HCT116 (cell line): ENCODE measurements at regions not wholly inside any gene's neighbourhood (a gene's known extent, or its start where the extent isn't known, plus 50 kb on each side); places are given as distances from the start of the nearest gene placed in this dataset.

Source experiments
- ATAC-seq: fragments of 200-7000 bp; cut with Tn5 transposase; 2 replicates; pipeline ENCODE4 v1.9.1; 2020; ENCODE audit warnings: mild to moderate bottlenecking, moderate library complexity
- BruUV-seq: library from RNA; stranded (reverse); fragments of 400-500 nt; replicated peaks from 2 replicates; lab custom pipeline; 2021; lab: Mats Ljungman, UMichigan
- CTCF ChIA-PET: fragments of 300-600 bp; sonication (Branson Sonifier 250); formaldehyde crosslinking; loops from one replicate; lab custom pipeline; 2021; ENCODE audit warnings: antibody characterized with exemption; lab: Charles Lee
- POLR2A ChIA-PET: fragments of 300-600, 350-600 bp; sonication (Branson Sonifier 250); formaldehyde crosslinking; loops from one replicate; lab custom pipeline; 2021; ENCODE audit warnings: antibody characterized with exemption; lab: Charles Lee
- RAD21 ChIA-PET, 2 experiments: fragments of 300-600 bp; sonication (Branson Sonifier 250); formaldehyde crosslinking; loops; one replicate each; lab custom pipeline; 2023; ENCODE audit warnings: low total read pairs in 2 of 2; ENCODE audit not compliant: uncharacterized antibody in 2 of 2, unreplicated experiment in 2 of 2, low non-redundant PET in 1 of 2; lab: Charles Lee
- DNase-seq: peaks from one replicate; pipeline ENCODE4 v3.0.0-alpha.2; 2010; ENCODE audit warnings: low read depth, low spot score
- H2AFZ ChIP-seq: fragments of 200-600 bp; shearing (Covaris generic), sonication (generic); 2 replicates; pipeline ENCODE4 v1.6.1; 2017; ENCODE audit warnings: low read depth, mixed run types, mixed read lengths, antibody characterized with exemption, low read length; ENCODE audit not compliant: poor library complexity, severe bottlenecking
- H3K27ac ChIP-seq: 2 replicates; pipeline ENCODE4 v1.5.1; 2012; ENCODE audit warnings: low read depth, low read length
- H3K27me3 ChIP-seq: fragments of 200-600 bp; sonication (generic); 2 replicates; pipeline ENCODE4 v1.6.1; 2016; ENCODE audit warnings: mixed run types, low read length, mixed read lengths; ENCODE audit not compliant: insufficient read depth
- H3K36me3 ChIP-seq, 2 experiments: fragments of 200-500 bp in 1 of 2; fragments of 200-600 bp in 1 of 2; sonication (Bioruptor generic) in 1 of 2; sonication (generic) in 1 of 2; 2 replicates each; pipeline versions ENCODE4 v1.5.1 to v1.6.1; 2014 to 2016; ENCODE audit warnings: low read length in 2 of 2, inconsistent platforms in 1 of 2, mixed read lengths in 1 of 2, mixed run types in 1 of 2; ENCODE audit not compliant: insufficient read depth in 2 of 2, control insufficient read depth in 1 of 2
- H3K4me1 ChIP-seq, 2 experiments: fragments of 200-600 bp in 1 of 2; sonication (generic) in 1 of 2; 2 replicates each; pipeline versions ENCODE4 v1.5.1 to v1.6.1; 2012 to 2017; ENCODE audit warnings: low read length in 2 of 2, inconsistent platforms in 1 of 2, mild to moderate bottlenecking in 1 of 2, mixed read lengths in 1 of 2, mixed run types in 1 of 2, moderate library complexity in 1 of 2; ENCODE audit not compliant: insufficient read depth in 2 of 2, control insufficient read depth in 1 of 2
- H3K4me2 ChIP-seq: fragments of 200-600 bp; sonication (generic); 2 replicates; pipeline ENCODE4 v1.6.1; 2017; ENCODE audit warnings: mixed run types, low read length, mixed read lengths
- H3K4me3 ChIP-seq, 2 experiments: fragments of 200-600 bp in 1 of 2; sonication (generic) in 1 of 2; replicated peaks in 1 of 2; 2 replicates each; pipeline ENCODE4 v1.5.1; 2011 to 2016; ENCODE audit warnings: low read length in 2 of 2, control low read depth in 1 of 2, low read depth in 1 of 2, mild to moderate bottlenecking in 1 of 2, mixed read lengths in 1 of 2, mixed run types in 1 of 2
- H3K79me2 ChIP-seq: fragments of 200-600 bp; sonication (generic); 2 replicates; pipeline ENCODE4 v1.6.1; 2017; ENCODE audit warnings: mild to moderate bottlenecking, mixed run types, low read length, moderate library complexity, mixed read lengths; ENCODE audit not compliant: insufficient read depth
- H3K9ac ChIP-seq: fragments of 200-600 bp; sonication (generic); 2 replicates; pipeline ENCODE4 v1.6.1; 2016; ENCODE audit warnings: low read length, mixed read lengths
- H3K9me2 ChIP-seq: fragments of 200-600 bp; sonication (generic), shearing (Covaris generic); 2 replicates; pipeline ENCODE4 v1.6.1; 2017; ENCODE audit warnings: mixed run types, mild to moderate bottlenecking, moderate library complexity; ENCODE audit not compliant: insufficient read depth
- H3K9me3 ChIP-seq, 2 experiments: fragments of 200-500 bp in 1 of 2; fragments of 200-600 bp in 1 of 2; sonication (Bioruptor generic) in 1 of 2; sonication (generic) in 1 of 2; 2 replicates each; pipeline ENCODE4 v1.6.1; 2014 to 2017; ENCODE audit warnings: low read length in 2 of 2, mixed read lengths in 2 of 2, inconsistent platforms in 1 of 2, low read depth in 1 of 2, mild to moderate bottlenecking in 1 of 2, mixed run types in 1 of 2, moderate library complexity in 1 of 2; ENCODE audit not compliant: control insufficient read depth in 1 of 2, insufficient read depth in 1 of 2
- H4K20me1 ChIP-seq: fragments of 200-600 bp; sonication (generic), shearing (Covaris generic); 2 replicates; pipeline ENCODE4 v1.6.1; 2017; ENCODE audit warnings: mixed run types, mild to moderate bottlenecking, moderate library complexity; ENCODE audit not compliant: insufficient read depth
- CBX3 ChIP-seq: IDR thresholded peaks from 2 replicates; pipeline ENCODE4 v1.6.1; 2012; ENCODE audit warnings: low read depth
- ELF1 ChIP-seq: IDR thresholded peaks from 2 replicates; pipeline ENCODE4 v1.6.1; 2012; ENCODE audit warnings: low read depth, borderline replicate concordance
- EZH2 ChIP-seq: fragments of 200-600 bp; sonication (generic); IDR thresholded peaks from 2 replicates; pipeline ENCODE4 v1.6.1; 2017; ENCODE audit warnings: antibody characterized with exemption, mixed run types
- EZH2phosphoT487 ChIP-seq: fragments of 200-600 bp; IDR thresholded peaks from 2 replicates; pipeline ENCODE4 v1.6.1; 2018; ENCODE audit warnings: antibody characterized with exemption, borderline replicate concordance
- POLR2A ChIP-seq: IDR thresholded peaks from 2 replicates; pipeline ENCODE4 v1.7.0; 2011; ENCODE audit warnings: borderline replicate concordance; ENCODE audit not compliant: insufficient read depth, insufficient read length; ENCODE audit errors: extremely low read depth
- RAD21 ChIP-seq: IDR thresholded peaks from 2 replicates; pipeline ENCODE4 v1.6.1; 2012; ENCODE audit warnings: low read depth, mild to moderate bottlenecking
- SP1 ChIP-seq: IDR thresholded peaks from 2 replicates; pipeline ENCODE4 v1.6.1; 2012; ENCODE audit warnings: low read depth
- YY1 ChIP-seq: IDR thresholded peaks from 2 replicates; pipeline ENCODE4 v1.6.1; 2011; ENCODE audit warnings: low read length, low read depth, moderate library complexity, mild to moderate bottlenecking; ENCODE audit not compliant: insufficient replicate concordance; ENCODE audit errors: extremely low read depth
- intact Hi-C: fragments of 100-400 bp; cut with micrococcal nuclease; formaldehyde crosslinking; loops from 2 replicates; pipeline ENCODE4 v1.10.0; 2022
- TF ChIP-seq, protein P1 (sequence below): IDR thresholded peaks from 2 replicates; pipeline ENCODE4 v1.6.1; 2012; ENCODE audit warnings: low read depth

DNA sequence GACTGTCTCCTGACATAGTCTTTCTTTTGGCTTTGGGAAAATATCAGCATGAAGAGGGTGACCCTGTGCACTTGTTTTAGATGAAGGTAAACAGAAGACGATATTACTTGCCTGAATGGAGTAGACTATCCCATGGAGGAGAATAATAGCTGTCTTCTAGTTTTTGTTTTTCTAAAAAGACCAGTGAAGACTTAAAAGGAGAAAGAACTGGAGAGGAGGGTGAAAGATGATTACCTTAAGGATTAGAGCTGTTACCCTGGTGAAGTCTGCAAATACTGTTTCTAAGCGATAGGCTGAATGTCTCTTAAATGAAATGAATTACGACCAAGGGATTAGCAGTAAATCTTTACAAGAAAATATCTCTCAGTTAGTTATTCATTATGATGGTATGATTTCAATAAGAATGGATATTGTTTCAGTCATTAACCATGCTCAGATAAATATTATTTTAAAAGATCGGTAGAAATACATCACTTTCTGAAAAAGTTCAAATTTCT, 255.6 kb upstream of the FERD3L start (continued):
- TF ChIP-seq, protein P1, sequence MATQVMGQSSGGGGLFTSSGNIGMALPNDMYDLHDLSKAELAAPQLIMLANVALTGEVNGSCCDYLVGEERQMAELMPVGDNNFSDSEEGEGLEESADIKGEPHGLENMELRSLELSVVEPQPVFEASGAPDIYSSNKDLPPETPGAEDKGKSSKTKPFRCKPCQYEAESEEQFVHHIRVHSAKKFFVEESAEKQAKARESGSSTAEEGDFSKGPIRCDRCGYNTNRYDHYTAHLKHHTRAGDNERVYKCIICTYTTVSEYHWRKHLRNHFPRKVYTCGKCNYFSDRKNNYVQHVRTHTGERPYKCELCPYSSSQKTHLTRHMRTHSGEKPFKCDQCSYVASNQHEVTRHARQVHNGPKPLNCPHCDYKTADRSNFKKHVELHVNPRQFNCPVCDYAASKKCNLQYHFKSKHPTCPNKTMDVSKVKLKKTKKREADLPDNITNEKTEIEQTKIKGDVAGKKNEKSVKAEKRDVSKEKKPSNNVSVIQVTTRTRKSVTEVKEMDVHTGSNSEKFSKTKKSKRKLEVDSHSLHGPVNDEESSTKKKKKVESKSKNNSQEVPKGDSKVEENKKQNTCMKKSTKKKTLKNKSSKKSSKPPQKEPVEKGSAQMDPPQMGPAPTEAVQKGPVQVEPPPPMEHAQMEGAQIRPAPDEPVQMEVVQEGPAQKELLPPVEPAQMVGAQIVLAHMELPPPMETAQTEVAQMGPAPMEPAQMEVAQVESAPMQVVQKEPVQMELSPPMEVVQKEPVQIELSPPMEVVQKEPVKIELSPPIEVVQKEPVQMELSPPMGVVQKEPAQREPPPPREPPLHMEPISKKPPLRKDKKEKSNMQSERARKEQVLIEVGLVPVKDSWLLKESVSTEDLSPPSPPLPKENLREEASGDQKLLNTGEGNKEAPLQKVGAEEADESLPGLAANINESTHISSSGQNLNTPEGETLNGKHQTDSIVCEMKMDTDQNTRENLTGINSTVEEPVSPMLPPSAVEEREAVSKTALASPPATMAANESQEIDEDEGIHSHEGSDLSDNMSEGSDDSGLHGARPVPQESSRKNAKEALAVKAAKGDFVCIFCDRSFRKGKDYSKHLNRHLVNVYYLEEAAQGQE: no peak
- TF ChIP-seq, all 23 proteins: peak for 0

DNA sequence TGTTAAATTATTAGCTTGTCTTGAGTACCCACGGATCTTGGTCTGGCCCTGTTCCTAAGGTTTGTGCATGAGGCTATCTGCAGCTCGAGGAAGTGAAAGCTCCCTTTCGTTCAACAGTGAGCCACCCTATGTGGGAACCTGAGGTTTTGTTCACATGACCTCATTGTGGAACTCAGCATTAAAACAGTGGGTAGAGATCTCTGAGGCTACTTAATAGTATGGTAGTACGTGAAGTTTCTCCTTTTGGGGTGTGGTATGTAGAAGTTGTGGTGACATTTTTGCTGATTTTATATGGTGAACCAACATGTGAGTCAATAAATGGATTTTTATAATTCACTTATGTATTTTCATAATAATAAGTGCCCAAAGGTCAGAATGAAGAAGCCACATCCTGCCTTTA, 252.7 kb upstream of the FERD3L start:
- H3K4me3 ChIP-seq: no peak overlapping the region
- no peak overlapping the region for H3K9ac ChIP-seq
- H3K79me2 ChIP-seq: no peaks in the 10 kb centered on the region
- H3K4me1 ChIP-seq: peaks cover 0 to 3% of the 10 kb centered on the region in 2 experiments; a peak in 1 of 4 replicates
- H3K27ac ChIP-seq: no peak overlapping the region
- TF ChIP-seq POLR2A (no peak), EZH2 (no peak), CBX3 (no peak), RAD21 (no peak), YY1 (no peak), SP1 (no peak), EZH2phosphoT487 (no peak), ELF1 (no peak)
- ChIA-PET CTCF (no interaction called here), RAD21 (no interaction called here), POLR2A (no interaction called here)
- H3K36me3 ChIP-seq: no peaks in the 10 kb centered on the region
- ATAC-seq: no peak
- no TSS peak for BruUV-seq
- no peaks in the 10 kb centered on the region for H3K9me3 ChIP-seq
- no peak overlapping the region for H3K4me2 ChIP-seq
- intact Hi-C loops: no loop called here
- no peaks in the 10 kb centered on the region for H3K27me3 ChIP-seq
- no peaks in the 10 kb centered on the region for H3K9me2 ChIP-seq
- H2AFZ ChIP-seq: no peak overlapping the region
- H4K20me1 ChIP-seq: no peaks in the 10 kb centered on the region
- DNase-seq: no peak
